Pancreas (tissue), 10 donors: ENCODE measurements at regions not wholly inside any gene's neighbourhood (a gene's known extent, or its start where the extent isn't known, plus 50 kb on each side); places are given as distances from the start of the nearest gene placed in this dataset.

Experiments
- ATAC-seq, 4 donors: fragments of 200-7000 bp; cut with Tn5 transposase; one replicate each; pipeline versions ENCODE4 v1.8.0 to v1.9.1; 2020; ENCODE audit warnings: mild to moderate bottlenecking in 4 of 4, moderate library complexity in 4 of 4
- DNase-seq, 6 donors: peaks; one replicate each; pipeline ENCODE4 v3.0.0-alpha.2; 2020
- FAIRE-seq: peaks from 2 replicates; lab custom pipeline; 2012; peaks lifted over from hg19 to GRCh38; lab: Jason Lieb, UNC
- H3K27ac ChIP-seq, 4 donors: fragments of 200-600 bp; sonication (generic); 1 replicate in 3 of 4; 2 replicates in 1 of 4; pipeline versions ENCODE4 v1.5.0 to v1.8.0; 2020
- H3K27me3 ChIP-seq, 4 donors: fragments of 200-600 bp; one replicate each; pipeline ENCODE4 v1.8.0; 2021
- H3K36me3 ChIP-seq, 3 donors: fragments of 200-600 bp; sonication (generic) in 1 of 3; one replicate each; pipeline versions ENCODE4 v1.5.0 to v1.8.0; 2020 to 2021
- H3K4me1 ChIP-seq, 3 donors: fragments of 200-600 bp; one replicate each; pipeline ENCODE4 v1.8.0; 2021
- H3K4me3 ChIP-seq, 4 donors: fragments of 200-600 bp; sonication (generic) in 2 of 4; one replicate each; pipeline versions ENCODE4 v1.5.0 to v1.8.0; 2020 to 2021
- H3K9me3 ChIP-seq, 4 donors: fragments of 200-600 bp; one replicate each; pipeline ENCODE4 v1.8.0; 2021
- CTCF ChIP-seq, 4 donors: fragments of 200-600 bp; sonication (generic) in 3 of 4; IDR thresholded peaks; one replicate each; pipeline versions ENCODE4 v1.5.0 to v1.8.0; 2021; ENCODE audit warnings: antibody characterized with exemption in 4 of 4
- WGBS, 2 donors: extraction: QIAGEN DNeasy Blood & Tissue Kit; methylation state at CpG; one replicate each; pipeline ENCODE4 v1.1.7; 2013; 5-methylcytosine and 5-hydroxymethylcytosine counted together
- intact Hi-C, 3 donors: fragments of 100-400 bp; cut with DNase I; formaldehyde crosslinking; loops; one replicate each; pipeline versions ENCODE4 v1.11.1 to v1.14.2; 2022
- donor health status: healthy with polysubstance abuse.
- donor health status: DM: no; HTN: no; CAD: no; lungs with moderate emphysema.
- donor health status: DM: no; HTN: no; CAD: no.
- donor health status: control.
- donor health status: control.
- donor health status: Bipolar disorder and iron deficiency.
- donor health status: DM: yes; HTN: yes; CAD: no.
- donor health status: DM: no; HTN: no; CAD: no.
- donor health status: DM: no; HTN: no; CAD: no.
- donor health status: DM: yes; HTN: yes; CAD: no.

- no peak for FAIRE-seq
- intact Hi-C loops, result no loop called here
- Histone ChIP-seq H3K36me3 (no peaks in the 10 kb centered on the region), H3K4me1 (no peaks in the 10 kb centered on the region), H3K4me3 (no peak overlapping the region), H3K27ac (no peak overlapping the region), H3K27me3 (no peaks in the 10 kb centered on the region), H3K9me3 (no peaks in the 10 kb centered on the region)
- no peak for ATAC-seq
- WGBS, 2 donors, result 87% methylated on average over 1 of the region's 1 CpG
- no peak for DNase-seq
- no peak for TF ChIP-seq CTCF (IDR thresholded peaks at IDR 0.05)
Measured at GRCh38 chr7:130950054-130950453, 216.0 kb upstream of the KLF14 start.

GRCh38 chr7:130950741-130951140, 216.7 kb upstream of the KLF14 start:
- no peaks in the 10 kb centered on the region for H3K4me1 ChIP-seq
- no peak overlapping the region for H3K4me3 ChIP-seq
- no peak for TF ChIP-seq CTCF (IDR thresholded peaks at IDR 0.05)
- no peaks in the 10 kb centered on the region for H3K9me3 ChIP-seq
- FAIRE-seq, result no peak
- WGBS, 2 donors, result 92 to 97% methylated on average over 6 of the region's 6 CpGs
- intact Hi-C loops, result no loop called here
- no peaks in the 10 kb centered on the region for H3K27me3 ChIP-seq
- ATAC-seq, result no peak
- DNase-seq, result no peak
- H3K36me3 ChIP-seq, result no peaks in the 10 kb centered on the region
- no peak overlapping the region for H3K27ac ChIP-seq

- no peaks in the 10 kb centered on the region for H3K36me3 ChIP-seq
- no peak overlapping the region for H3K27ac ChIP-seq
- DNase-seq, result no peak
- no peaks in the 10 kb centered on the region for H3K9me3 ChIP-seq
- intact Hi-C loops, result no loop called here
- no peak for TF ChIP-seq CTCF (IDR thresholded peaks at IDR 0.05)
- H3K4me1 ChIP-seq, result no peaks in the 10 kb centered on the region
- no peaks in the 10 kb centered on the region for H3K27me3 ChIP-seq
- WGBS, 2 donors, result 90% methylated on average over 14 of the region's 14 CpGs
- FAIRE-seq, result no peak
- peak in 1 of 4 donors; percentile 10 for ATAC-seq
- H3K4me3 ChIP-seq, result no peak overlapping the region
Measured at GRCh38 chr7:130951303-130951975, 217.4 kb upstream of the KLF14 start.

- intact Hi-C loops, result no loop called here
- no peak overlapping the region for H3K27ac ChIP-seq
- no peaks in the 10 kb centered on the region for H3K36me3 ChIP-seq
- DNase-seq, result no peak
- H3K9me3 ChIP-seq, result no peaks in the 10 kb centered on the region
- WGBS, 2 donors, result 94% methylated on average over 16 of the region's 16 CpGs
- FAIRE-seq, result no peak
- ATAC-seq, result no peak
- TF ChIP-seq CTCF (IDR thresholded peaks at IDR 0.05), result no peak
- no peaks in the 10 kb centered on the region for H3K27me3 ChIP-seq
- H3K4me3 ChIP-seq, result no peak overlapping the region
- H3K4me1 ChIP-seq, result no peaks in the 10 kb centered on the region
Measured at GRCh38 chr7:130951976-130952876, 218.2 kb upstream of the KLF14 start.

GRCh38 chr7:130953196-130953595, 219.2 kb upstream of the KLF14 start:
- no peaks in the 10 kb centered on the region for H3K36me3 ChIP-seq
- ATAC-seq, result no peak
- no peaks in the 10 kb centered on the region for H3K4me1 ChIP-seq
- no peaks in the 10 kb centered on the region for H3K27me3 ChIP-seq
- no peak overlapping the region for H3K27ac ChIP-seq
- H3K9me3 ChIP-seq, result no peaks in the 10 kb centered on the region
- H3K4me3 ChIP-seq, result no peak overlapping the region
- whole genome bisulfite sequencing, 2 donors, result 94 to 95% methylated on average over 4 of the region's 4 CpGs
- intact Hi-C loops, result no loop called here
- DNase-seq, result no peak
- FAIRE-seq, result no peak
- TF ChIP-seq CTCF (IDR thresholded peaks at IDR 0.05), result no peak
